Gastroesophageal sphincter (tissue), 3 donors: ENCODE measurements at regions not wholly inside any gene's neighbourhood (a gene's known extent, or its start where the extent isn't known, plus 50 kb on each side); places are given as distances from the start of the nearest gene placed in this dataset.

Experiments
- CTCF ChIP-seq, 4 experiments: fragments of 200-600 bp in 2 of 4; fragments of 450-650 bp in 2 of 4; sonication (generic) in 1 of 4; IDR thresholded peaks; one replicate each; pipeline ENCODE4 v1.5.1; 2017 to 2019; ENCODE audit warnings: antibody characterized with exemption in 4 of 4, mild to moderate bottlenecking in 2 of 4, moderate library complexity in 2 of 4
- EP300 ChIP-seq: sonication (generic); formaldehyde crosslinking; IDR thresholded peaks from one replicate; pipeline ENCODE4 v1.6.1; 2017; ENCODE audit warnings: antibody characterized with exemption, mild to moderate bottlenecking
- POLR2A ChIP-seq, 2 donors: fragments of 450-650 bp; IDR thresholded peaks; one replicate each; pipeline ENCODE4 v1.6.1; 2017; ENCODE audit warnings: antibody characterized with exemption in 2 of 2, mild to moderate bottlenecking in 2 of 2, moderate library complexity in 1 of 2
- POLR2AphosphoS5 ChIP-seq: sonication (generic); formaldehyde crosslinking; IDR thresholded peaks from one replicate; pipeline ENCODE4 v1.6.1; 2017; ENCODE audit warnings: antibody characterized with exemption

GRCh38 chr6:74130641-74131040 is 434.6 kb downstream of the CD109 start:
- no peak for TF ChIP-seq POLR2AphosphoS5
- TF ChIP-seq CTCF (IDR thresholded peaks at IDR 0.05) = no peak
- TF ChIP-seq POLR2A (IDR thresholded peaks at IDR 0.05) = no peak
- TF ChIP-seq EP300 = no peak
